HepG2 (cell line): ENCODE measurements at regions not wholly inside any gene's neighbourhood (a gene's known extent, or its start where the extent isn't known, plus 50 kb on each side); places are given as distances from the start of the nearest gene placed in this dataset.

Experiments used
- ATAC-seq: fragments of 200-7000 bp; cut with Tn5 transposase; 3 replicates; pipeline ENCODE4 v1.9.1; 2020; ENCODE audit warnings: mild to moderate bottlenecking, moderate library complexity
- BruUV-seq: library from RNA; stranded (reverse); fragments of 400-500 nt; replicated peaks from 2 replicates; lab custom pipeline; 2021; lab: Mats Ljungman, UMichigan
- CTCF ChIA-PET: fragments of 300-600 bp; formaldehyde crosslinking; extraction: SDS; loops from one replicate; lab custom pipeline; 2021; ENCODE audit warnings: low total read pairs, inconsistent platforms, low intra/inter-chr PET ratio; lab: Yijun Ruan, JAX
- POLR2A ChIA-PET: fragments of 350-600 bp; sonication (Branson Sonifier 250); formaldehyde crosslinking; loops from one replicate; lab custom pipeline; 2020; ENCODE audit warnings: antibody characterized with exemption, inconsistent platforms; lab: Yijun Ruan, JAX
- DNase-seq: peaks from one replicate; pipeline ENCODE4 v3.0.0-alpha.2; 2015; ENCODE audit warnings: low spot score
- FAIRE-seq: peaks from 3 replicates; lab custom pipeline; 2011; peaks lifted over from hg19 to GRCh38; lab: Jason Lieb, UNC
- H2AFZ ChIP-seq: one replicate; pipeline ENCODE4 v1.6.1; 2011; ENCODE audit warnings: low read length, inconsistent platforms
- H3K27ac ChIP-seq: fragments of 300-600 bp; 3 replicates; pipeline ENCODE4 v1.8.0; 2011; ENCODE audit warnings: mixed run types, mild to moderate bottlenecking, mixed read lengths, low read length, inconsistent platforms; ENCODE audit not compliant: insufficient read depth; ENCODE audit errors: extremely low read length
- H3K27me3 ChIP-seq, 2 experiments: fragments of 200-600 bp in 1 of 2; 2 replicates in 1 of 2; 3 replicates in 1 of 2; pipeline versions ENCODE4 v1.6.0 to v1.8.0; 2011; ENCODE audit warnings: low read length in 2 of 2, mild to moderate bottlenecking in 2 of 2, moderate library complexity in 2 of 2, inconsistent platforms in 1 of 2; ENCODE audit not compliant: insufficient read depth in 2 of 2, control insufficient read depth in 1 of 2
- H3K36me3 ChIP-seq, 2 experiments: fragments of 200-600 bp in 1 of 2; replicated peaks in 1 of 2; 2 replicates in 1 of 2; 3 replicates in 1 of 2; pipeline versions ENCODE4 v1.5.1 to v1.8.0; 2011; ENCODE audit warnings: low read length in 2 of 2, inconsistent platforms in 1 of 2; ENCODE audit not compliant: insufficient read depth in 2 of 2, control insufficient read depth in 1 of 2
- H3K4me1 ChIP-seq: 2 replicates; pipeline ENCODE4 v1.5.1; 2012; ENCODE audit warnings: low read length, inconsistent platforms; ENCODE audit not compliant: insufficient read depth
- H3K4me2 ChIP-seq: 2 replicates; pipeline ENCODE4 v1.6.0; 2011; ENCODE audit warnings: low read depth, low read length, inconsistent platforms
- H3K4me3 ChIP-seq, 3 experiments: fragments of 200-600 bp in 1 of 3; sonication (generic), shearing (Covaris generic) in 1 of 3; replicated peaks in 1 of 3; 2 replicates each; pipeline ENCODE4 v1.5.1; 2011 to 2016; ENCODE audit warnings: low read length in 3 of 3, inconsistent platforms in 2 of 3, low read depth in 2 of 3, mild to moderate bottlenecking in 2 of 3, control low read depth in 1 of 3, mixed read lengths in 1 of 3; ENCODE audit not compliant: insufficient read depth in 1 of 3
- H3K79me2 ChIP-seq: one replicate; pipeline ENCODE4 v1.6.1; 2011; ENCODE audit warnings: low read length, inconsistent platforms; ENCODE audit not compliant: insufficient read depth
- H3K9ac ChIP-seq: 2 replicates; pipeline ENCODE4 v1.6.0; 2011; ENCODE audit warnings: mild to moderate bottlenecking, low read depth, low read length, inconsistent platforms; ENCODE audit not compliant: insufficient read depth
- H3K9me3 ChIP-seq: 2 replicates; pipeline ENCODE4 v1.5.1; 2012; ENCODE audit warnings: mild to moderate bottlenecking, low read length
- H4K20me1 ChIP-seq: 2 replicates; pipeline ENCODE4 v1.6.0; 2011; ENCODE audit warnings: inconsistent platforms, mild to moderate bottlenecking, low read length, moderate library complexity; ENCODE audit not compliant: insufficient read depth
- NFYB ChIP-seq: sonication (generic); formaldehyde crosslinking; IDR thresholded peaks from 2 replicates; pipeline ENCODE4 v1.4.0; 2020; ENCODE audit warnings: missing genetic modification reagents
- RFX1 ChIP-seq: fragments of 450-650 bp; IDR thresholded peaks from 2 replicates; pipeline ENCODE4 v1.6.1; 2017
- RFX3 ChIP-seq: IDR thresholded peaks from 2 replicates; pipeline ENCODE4 v1.6.1; 2016; ENCODE audit warnings: missing biosample characterization, missing genetic modification reagents
- ZBTB38 ChIP-seq: sonication (generic); formaldehyde crosslinking; IDR thresholded peaks from 2 replicates; pipeline ENCODE4 v1.5.1; 2020; ENCODE audit warnings: mild to moderate bottlenecking, missing genetic modification reagents
- WGBS: methylation state at CpG from one replicate; pipeline ENCODE4 v1.1.6; 2017; ENCODE audit warnings: low lambda C conversion rate; 5-methylcytosine and 5-hydroxymethylcytosine counted together
- in situ Hi-C: cut with HindIII; loops from 2 replicates; pipeline ENCODE4 v1.10.0; 2017; ENCODE audit warnings: low pct_unique_long_range_greater_than_20kb; ENCODE audit not compliant: extremely low pct_ligation_motif_present
- intact Hi-C: fragments of 100-400 bp; cut with micrococcal nuclease; formaldehyde crosslinking; loops from one replicate; pipeline ENCODE4 v1.10.0; 2022; ENCODE audit not compliant: unreplicated experiment

- no peaks in the 10 kb centered on the region for H4K20me1 ChIP-seq
- H3K36me3 ChIP-seq, result no peaks in the 10 kb centered on the region
- H3K4me2 ChIP-seq, result 0 out of 2 replicates have a peak overlapping the region, but pooled peaks have one; percentile 12
- no peak overlapping the region for H3K27ac ChIP-seq
- no peak overlapping the region for H3K4me3 ChIP-seq
- no peaks in the 10 kb centered on the region for H3K79me2 ChIP-seq
- no TSS peak for BruUV-seq
- ATAC-seq, result no peak
- CTCF ChIA-PET, result no interaction called here
- in situ Hi-C loops, result no loop called here
- H3K9me3 ChIP-seq, result no peaks in the 10 kb centered on the region
- no peaks in the 10 kb centered on the region for H3K27me3 ChIP-seq
- FAIRE-seq, result no peak
- H2AFZ ChIP-seq, result no peak overlapping the region
- POLR2A ChIA-PET, result no interaction called here
- WGBS, result 40% methylated on average over 11 of the region's 14 CpGs
- H3K4me1 ChIP-seq, result peaks cover 13% of the 10 kb centered on the region; the same call in 1 of the 2 replicates
- TF ChIP-seq NFYB (CRISPR knock-in tag) (no peak), RFX3 (peak; percentile 55), RFX1 (peak; percentile 20; the same call in 1 of the 2 replicates), ZBTB38 (CRISPR knock-in tag) (no peak)
- TF ChIP-seq, all 625 proteins: peak for 2
- no peak for DNase-seq
- intact Hi-C loops, result loop anchor here (10.0 kb wide), 1 partner anchor 82 kb away; the partner anchor contains the start of gene USP11
- no peak overlapping the region for H3K9ac ChIP-seq
Observed at GRCh38 chrX:47316276-47317025, 53.9 kb upstream of the ZNF157 start.
